HG03520 (cell line): ENCODE measurements at regions not wholly inside any gene's neighbourhood (a gene's known extent, or its start where the extent isn't known, plus 50 kb on each side); places are given as distances from the start of the nearest gene placed in this dataset.
"Not testable (repeated sequence)": the region's sequence is repeated elsewhere in the genome, so short reads cannot be mapped to it uniquely, and the experiment has no call there.

Experiments
- ATAC-seq: cut with Tn5 transposase; IDR thresholded peaks from one replicate; pipeline ENCODE4 v1.9.1; 2021; ENCODE audit warnings: mild to moderate bottlenecking, moderate library complexity; ENCODE audit not compliant: unreplicated experiment

GRCh38 chr18:38886235-38886634, 1320.6 kb upstream of the CELF4 start:
- no peak for ATAC-seq

- no peak for ATAC-seq
Observed at GRCh38 chr18:38884050-38884449, 1318.5 kb upstream of the CELF4 start.

GRCh38 chr18:38883111-38883510, 1317.5 kb upstream of the CELF4 start:
- ATAC-seq = no peak

- ATAC-seq = no peak
Observed at GRCh38 chr18:38879871-38880270, 1314.3 kb upstream of the CELF4 start.

GRCh38 chr18:38872342-38872741, 1306.7 kb upstream of the CELF4 start:
- no peak for ATAC-seq

- no peak for ATAC-seq
Observed at GRCh38 chr18:38868757-38869156, 1303.2 kb upstream of the CELF4 start.

- ATAC-seq = no peak
Observed at GRCh38 chr18:38867680-38868079, 1302.1 kb upstream of the CELF4 start.

GRCh38 chr18:38851526-38851925, 1285.9 kb upstream of the CELF4 start:
- ATAC-seq = no peak

GRCh38 chr18:38847326-38847725, 1281.7 kb upstream of the CELF4 start:
- ATAC-seq = no peak

- ATAC-seq = no peak
Observed at GRCh38 chr18:38843291-38843690, 1277.7 kb upstream of the CELF4 start.

GRCh38 chr18:38826247-38826646, 1260.6 kb upstream of the CELF4 start:
- no peak for ATAC-seq

- ATAC-seq = no peak
Observed at GRCh38 chr18:38811209-38811608, 1245.6 kb upstream of the CELF4 start.

- ATAC-seq = no peak
Observed at GRCh38 chr18:38810789-38811188, 1245.2 kb upstream of the CELF4 start.

- no peak for ATAC-seq
Observed at GRCh38 chr18:38807915-38808314, 1242.3 kb upstream of the CELF4 start.

- no peak for ATAC-seq
Observed at GRCh38 chr18:38805256-38805655, 1239.7 kb upstream of the CELF4 start.

GRCh38 chr18:38801640-38802039, 1236.0 kb upstream of the CELF4 start:
- ATAC-seq = no peak

- ATAC-seq = no peak
Observed at GRCh38 chr18:38796762-38797161, 1231.2 kb upstream of the CELF4 start.

- ATAC-seq = no peak
Observed at GRCh38 chr18:38792731-38793130, 1227.1 kb upstream of the CELF4 start.

- no peak for ATAC-seq
Observed at GRCh38 chr18:38790786-38791185, 1225.2 kb upstream of the CELF4 start.

GRCh38 chr18:38790303-38790702, 1224.7 kb upstream of the CELF4 start:
- ATAC-seq = no peak

- ATAC-seq = no peak
Observed at GRCh38 chr18:38789141-38789540, 1223.5 kb upstream of the CELF4 start.

GRCh38 chr18:38786906-38787305, 1221.3 kb upstream of the CELF4 start:
- ATAC-seq = no peak

GRCh38 chr18:38771620-38772019, 1206.0 kb upstream of the CELF4 start:
- ATAC-seq = not testable (repeated sequence)

GRCh38 chr18:38768504-38768903, 1202.9 kb upstream of the CELF4 start:
- no peak for ATAC-seq
